ENCODE measurements at regions not wholly inside any gene's neighbourhood (a gene's known extent, or its start where the extent isn't known, plus 50 kb on each side); places are given as distances from the start of the nearest gene placed in this dataset.

- no peak for TF ChIP-seq JUN (IDR thresholded peaks at IDR 0.05; ENCODE audit: borderline replicate concordance, low read depth, low read length)
- no peak for TF ChIP-seq JUN (CRISPR knock-in tag; IDR thresholded peaks at IDR 0.05; ENCODE audit: borderline replicate concordance)
- TF ChIP-seq MTA2 (IDR thresholded peaks at IDR 0.05; ENCODE audit: low read depth) = no peak
Measured at GRCh38 chr13:88188986-88189385, 517.8 kb downstream of the SLITRK5 start.

Data from K562 (cell line).